Stromal cell of bone marrow (primary cell): ENCODE measurements at regions not wholly inside any gene's neighbourhood (a gene's known extent, or its start where the extent isn't known, plus 50 kb on each side); places are given as distances from the start of the nearest gene placed in this dataset.
"Not testable (repeated sequence)": the region's sequence is repeated elsewhere in the genome, so short reads cannot be mapped to it uniquely, and the experiment has no call there.

Experiments used
- DNase-seq: peaks from one replicate; pipeline ENCODE4 v3.0.0-alpha.2; 2012; ENCODE audit warnings: low read depth

DNA sequence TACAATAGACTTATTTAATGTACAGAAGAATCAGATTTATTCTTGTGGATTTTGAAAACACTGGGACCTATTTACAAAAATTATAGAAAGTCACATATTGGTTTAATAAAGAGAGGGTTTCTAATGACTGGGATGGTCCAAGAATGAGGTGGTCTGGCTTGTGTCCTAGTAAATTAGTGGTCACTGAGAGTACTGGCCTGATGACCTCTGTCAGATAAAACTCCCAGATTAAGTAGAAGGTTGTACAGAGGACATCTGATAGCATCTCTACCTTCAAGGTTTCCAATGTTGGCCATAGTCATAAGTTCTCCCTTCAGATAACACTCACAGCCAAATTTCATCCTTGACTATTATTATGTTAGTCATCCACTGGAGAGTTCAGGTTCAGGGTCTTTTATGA, 692.9 kb downstream of the MTRR start:
- DNase-seq = no peak

DNA sequence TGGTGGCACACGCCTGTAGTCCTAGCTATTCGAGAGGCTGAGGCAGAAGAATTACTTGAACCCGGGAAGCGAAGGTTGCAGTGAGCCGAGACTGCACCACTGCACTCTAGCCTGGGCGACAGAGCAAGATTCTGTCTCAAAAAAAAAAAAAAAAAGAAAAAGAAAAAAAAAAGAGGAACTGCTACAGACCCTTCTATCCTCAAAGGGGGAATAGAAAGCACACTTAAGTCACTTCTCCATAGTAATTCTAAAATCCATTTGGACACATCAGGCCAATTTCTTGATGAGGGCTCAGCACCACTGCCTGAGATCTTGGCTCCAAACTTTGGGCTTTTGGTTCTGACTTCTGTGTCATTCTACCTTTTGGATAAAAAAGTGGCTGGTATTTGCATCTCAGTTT, 694.6 kb downstream of the MTRR start:
- DNase-seq = not testable (repeated sequence)

DNA sequence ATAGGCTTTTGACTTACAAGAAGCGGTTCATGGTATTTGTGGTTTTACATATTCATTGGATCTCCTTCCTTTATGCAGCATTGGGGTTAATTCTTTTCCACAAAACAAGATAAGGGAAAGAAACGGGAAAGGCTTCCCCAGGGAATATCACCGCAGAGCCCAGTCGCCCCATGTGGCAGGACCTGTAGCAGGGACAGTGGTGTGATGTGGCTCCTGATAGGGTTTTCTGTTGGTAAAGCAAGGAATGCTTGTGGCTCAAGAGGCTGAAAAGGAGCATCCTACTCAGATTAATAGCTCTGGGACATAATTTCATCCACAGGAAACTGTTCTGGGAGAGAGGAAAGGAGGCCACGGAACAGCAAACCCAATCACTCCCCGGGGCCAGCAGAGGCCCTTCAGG, 699.9 kb downstream of the MTRR start:
- DNase-seq = no peak

DNA sequence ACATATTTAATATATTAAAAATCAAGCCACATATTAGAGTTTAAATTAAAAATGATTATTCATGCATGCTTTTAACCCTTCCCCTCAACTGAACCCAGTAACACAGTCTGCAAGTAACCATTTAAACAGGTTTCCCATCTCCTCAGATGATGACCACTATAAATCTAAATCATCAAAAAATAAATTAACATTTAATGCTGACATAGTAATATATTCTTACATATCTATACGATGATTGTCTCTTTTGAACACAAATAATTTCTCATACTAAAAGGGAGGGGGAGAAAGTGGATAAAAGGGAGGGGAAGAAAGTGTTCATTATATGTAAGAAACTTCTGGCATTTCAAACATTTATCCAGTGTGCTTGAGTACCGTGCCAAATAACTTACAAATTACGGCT, 701.6 kb downstream of the MTRR start:
- DNase-seq = no peak

DNA sequence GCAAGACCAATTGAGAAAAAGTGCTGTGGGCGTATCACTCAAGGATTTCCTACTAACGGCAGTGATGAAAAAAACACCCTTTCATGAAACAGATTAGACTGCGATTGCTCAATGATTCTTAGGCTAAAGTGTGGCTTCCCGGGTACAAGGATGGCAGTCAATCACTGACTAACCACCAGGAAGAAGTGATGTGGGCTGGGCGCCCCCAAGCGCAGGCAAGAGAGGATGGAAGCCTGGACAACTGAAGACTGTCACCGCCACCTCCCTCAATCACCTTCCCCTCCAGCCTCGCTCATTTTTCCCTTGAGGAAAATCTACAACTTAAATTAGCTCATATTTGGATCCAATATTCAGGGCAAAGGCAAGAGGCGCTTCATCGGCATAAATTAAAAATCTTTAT, 707.2 kb downstream of the MTRR start:
- DNase-seq = no peak

DNA sequence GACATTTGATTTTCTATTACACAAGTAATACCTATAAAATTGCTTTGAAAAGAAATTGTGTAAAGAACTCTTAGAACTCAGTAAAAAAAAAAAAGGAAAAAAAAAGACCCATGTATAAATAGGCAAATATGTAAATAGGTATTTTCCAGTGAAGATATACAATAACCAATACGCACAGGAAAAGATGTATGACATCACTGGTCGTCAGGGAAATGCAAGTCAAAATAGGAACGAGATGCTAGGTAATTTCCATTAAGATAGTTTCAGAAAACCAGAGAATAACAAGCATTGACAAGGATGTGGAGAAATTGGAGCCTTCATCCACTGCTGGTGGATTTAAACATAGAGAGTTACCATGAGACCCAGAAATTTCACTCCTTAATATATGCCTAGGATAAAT, 708.8 kb downstream of the MTRR start:
- DNase-seq = no peak

DNA sequence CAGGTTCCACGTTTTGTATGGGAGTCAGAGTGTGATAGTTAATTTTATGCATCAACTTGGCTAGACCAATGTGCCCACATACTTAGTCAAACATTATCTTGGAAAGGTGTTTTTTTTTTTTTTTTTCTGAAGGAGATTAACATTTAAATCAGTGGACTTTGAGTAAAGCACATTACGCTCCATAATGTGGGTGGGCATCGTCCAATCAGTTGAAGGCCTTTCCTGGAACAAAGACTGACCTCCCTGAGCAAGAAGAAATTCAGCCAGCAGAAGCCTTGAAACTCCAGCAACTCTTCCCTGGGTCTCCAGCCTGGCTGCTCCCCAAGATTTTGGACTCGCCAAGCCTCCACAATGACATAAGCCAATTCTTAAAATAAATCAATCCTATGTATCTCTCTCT, 711.4 kb downstream of the MTRR start:
- DNase-seq = no peak

DNA sequence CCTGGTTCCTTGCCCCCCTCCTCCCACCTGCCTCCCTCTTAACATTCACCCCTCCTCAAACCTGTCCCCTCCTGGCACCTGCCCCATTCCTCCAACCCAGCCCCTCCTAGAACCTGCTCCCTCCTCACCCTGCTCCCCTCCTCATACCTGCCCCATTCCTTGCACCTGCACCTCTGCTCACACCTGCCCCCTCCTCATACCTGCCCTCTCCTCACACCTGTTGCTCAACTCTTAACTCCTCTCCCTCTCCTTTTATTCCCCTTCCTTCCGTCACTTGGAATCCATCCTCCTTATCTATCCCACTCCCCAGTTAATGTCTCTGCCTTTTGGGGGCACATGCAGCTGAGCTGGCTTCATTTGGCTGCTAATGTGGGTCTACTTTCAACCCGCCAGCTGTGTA, 712.1 kb downstream of the MTRR start:
- DNase-seq = no peak

DNA sequence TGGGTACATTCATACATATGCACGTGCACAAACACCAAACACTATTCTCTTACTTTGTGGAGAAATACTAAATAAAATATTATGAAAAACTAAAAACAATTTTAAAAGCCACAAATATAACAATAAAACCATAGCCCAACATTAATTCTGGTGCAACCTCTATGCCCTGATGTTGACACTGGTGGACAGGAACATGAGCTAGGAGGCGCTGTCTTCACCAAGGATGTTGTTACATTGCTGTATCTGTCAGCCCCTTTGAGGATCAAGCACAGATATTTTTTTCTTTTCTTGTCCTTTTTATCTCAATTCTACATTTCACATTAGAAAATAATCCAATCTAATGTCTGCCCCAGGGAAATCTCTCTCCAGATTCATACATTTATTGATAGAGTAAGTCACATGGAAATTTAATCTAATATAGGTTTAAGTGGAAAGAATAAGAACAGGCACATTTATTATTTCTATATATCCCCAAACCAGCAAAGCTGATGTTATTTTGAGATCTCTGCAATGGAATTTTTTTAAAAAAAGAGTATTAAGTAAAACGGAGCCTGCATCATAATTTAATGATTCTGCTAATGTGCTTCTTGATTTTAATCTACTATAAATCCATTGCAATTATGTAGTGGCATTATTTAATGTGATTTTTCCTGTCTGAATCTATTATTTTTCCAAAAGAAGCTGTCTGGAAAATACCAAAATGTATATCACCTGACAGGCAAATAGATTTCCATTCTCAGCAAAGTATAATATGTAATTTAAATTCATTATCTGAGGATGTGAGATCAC, 716.5 kb downstream of the MTRR start:
- DNase-seq = no peak

DNA sequence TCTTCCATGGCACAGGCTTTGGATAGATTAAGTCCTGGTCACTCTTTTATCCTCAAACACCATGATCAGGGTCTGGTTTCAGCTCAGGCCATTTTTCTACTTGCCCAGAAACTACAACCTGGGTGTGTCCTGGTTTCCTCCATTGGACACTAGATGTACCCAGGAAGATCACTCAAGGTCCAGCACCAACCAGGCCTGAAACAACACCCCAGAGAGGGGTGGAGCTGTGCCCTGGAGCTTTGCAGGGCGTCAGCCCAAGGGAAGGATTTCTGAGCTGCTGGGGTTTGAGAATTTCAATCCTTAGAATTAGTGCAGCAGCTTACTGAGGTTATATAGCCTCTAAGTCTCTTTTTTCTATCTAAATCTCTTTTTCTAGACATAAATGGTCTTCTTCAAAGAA, 722.0 kb downstream of the MTRR start:
- no peak for DNase-seq

DNA sequence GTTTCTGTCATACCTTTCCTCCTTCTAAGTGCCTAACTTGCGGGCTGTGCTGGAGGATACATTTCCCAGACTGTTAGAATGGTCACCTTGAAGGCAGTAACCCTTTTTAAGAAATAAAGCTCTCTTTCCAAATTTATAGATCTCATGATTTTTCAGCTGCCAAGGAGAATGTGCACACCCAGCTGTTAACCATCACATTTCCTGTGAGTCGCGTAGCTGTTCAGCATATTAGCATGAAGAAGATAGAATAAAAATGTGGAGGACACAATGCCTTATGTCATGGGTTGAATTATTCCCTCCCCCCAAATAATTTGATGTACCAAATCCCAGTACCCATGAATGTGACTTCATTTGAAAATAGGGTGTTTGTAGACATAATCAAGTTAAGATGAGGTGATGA, 729.4 kb downstream of the MTRR start:
- no peak for DNase-seq

DNA sequence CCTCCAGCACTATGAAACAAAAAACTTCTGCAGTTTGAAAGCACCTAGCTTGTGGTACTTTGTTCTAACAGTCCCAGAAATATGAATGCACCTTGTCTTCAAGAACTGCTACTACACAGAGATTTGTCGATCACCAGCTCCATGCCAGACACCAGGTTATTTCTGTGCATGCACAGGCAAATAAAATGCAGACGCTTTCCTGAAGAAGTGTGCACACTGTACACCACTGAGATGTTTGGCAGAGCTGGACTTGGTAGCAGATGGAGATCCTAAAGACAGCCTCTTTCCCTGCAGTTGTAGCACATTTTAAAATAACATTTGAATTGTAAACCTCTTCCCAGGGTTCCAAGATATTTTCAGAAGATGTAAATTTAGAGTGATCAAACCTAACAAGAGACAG, 730.0 kb downstream of the MTRR start:
- DNase-seq = no peak

DNA sequence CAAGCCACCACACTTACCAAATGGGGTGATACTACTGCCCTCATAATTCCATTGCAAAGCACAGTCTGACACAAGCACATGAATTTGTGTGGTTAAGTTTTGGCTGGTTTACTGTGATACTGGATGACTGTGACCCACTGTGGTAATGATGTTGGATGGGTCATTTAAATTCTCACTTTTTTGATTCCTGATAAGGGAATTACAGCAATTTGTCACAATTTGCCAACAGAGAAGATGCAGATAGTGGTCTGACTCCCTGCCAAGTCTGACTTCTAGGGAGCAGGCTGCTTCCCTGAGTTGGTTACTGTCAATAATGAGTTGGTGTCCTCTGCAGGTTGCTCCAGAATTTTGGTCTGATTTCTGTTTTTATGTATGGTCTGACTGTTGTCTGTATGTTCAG, 731.9 kb downstream of the MTRR start:
- no peak for DNase-seq

DNA sequence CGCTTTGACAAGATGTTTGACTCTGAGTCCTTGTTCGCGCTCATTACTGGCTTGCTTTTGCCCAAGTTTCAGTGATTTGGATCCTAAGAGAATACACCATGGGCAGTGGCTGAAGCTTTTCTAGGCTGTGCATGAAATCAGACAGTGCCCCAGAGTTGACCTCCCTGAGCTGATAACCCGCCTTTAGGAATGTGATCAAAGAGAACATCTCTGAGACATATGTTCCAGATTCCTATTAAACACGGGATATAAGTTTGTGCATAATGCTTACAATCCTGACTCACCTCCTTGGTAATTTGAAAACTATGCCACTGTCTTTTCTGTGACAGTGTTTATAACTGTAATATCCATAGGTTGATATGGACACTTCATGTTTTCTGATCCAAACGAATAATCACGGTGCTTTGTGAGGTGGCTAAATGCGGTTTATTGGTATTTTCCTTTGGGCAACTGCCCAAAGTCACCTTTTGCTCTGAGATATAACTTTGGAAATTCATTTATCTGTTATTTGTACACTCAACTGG, 732.9 kb downstream of the MTRR start:
- no peak for DNase-seq

DNA sequence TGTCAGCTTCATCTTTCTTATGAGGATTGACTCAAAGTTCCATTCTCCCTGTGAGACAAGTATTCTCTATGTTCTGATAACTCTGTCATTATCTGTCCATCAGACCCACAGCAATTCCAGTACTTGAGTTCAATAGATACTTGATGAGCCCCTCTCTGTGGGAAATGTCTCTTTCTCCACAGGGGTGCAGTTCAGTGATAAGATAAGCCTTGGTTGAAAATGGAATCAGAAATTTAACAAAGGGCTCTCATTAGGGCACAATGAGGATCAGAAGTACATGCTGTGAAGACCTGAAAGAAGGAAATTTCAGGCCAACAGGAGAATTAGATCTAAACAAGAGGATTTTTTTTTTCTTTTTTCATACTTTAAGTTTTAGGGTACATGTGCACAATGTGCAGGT, 737.3 kb downstream of the MTRR start:
- DNase-seq = no peak

DNA sequence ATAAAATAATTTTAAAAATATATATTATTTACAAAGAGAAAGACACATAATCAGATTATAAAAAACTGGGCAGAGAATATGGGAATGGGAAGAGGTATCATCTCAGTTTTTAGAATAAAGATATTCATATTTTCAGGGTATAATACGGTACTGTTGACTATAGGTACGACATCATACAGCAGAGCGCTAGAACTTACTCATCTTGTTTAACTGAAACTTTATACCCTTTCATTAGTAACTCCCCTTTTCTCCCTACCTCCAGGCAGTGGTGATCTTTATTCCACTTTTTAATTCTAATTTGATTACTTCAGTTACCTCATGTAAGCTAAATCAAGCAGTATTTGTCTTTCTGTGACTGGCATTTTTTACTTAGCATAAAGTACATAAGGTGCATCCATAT, 742.1 kb downstream of the MTRR start:
- DNase-seq = no peak

DNA sequence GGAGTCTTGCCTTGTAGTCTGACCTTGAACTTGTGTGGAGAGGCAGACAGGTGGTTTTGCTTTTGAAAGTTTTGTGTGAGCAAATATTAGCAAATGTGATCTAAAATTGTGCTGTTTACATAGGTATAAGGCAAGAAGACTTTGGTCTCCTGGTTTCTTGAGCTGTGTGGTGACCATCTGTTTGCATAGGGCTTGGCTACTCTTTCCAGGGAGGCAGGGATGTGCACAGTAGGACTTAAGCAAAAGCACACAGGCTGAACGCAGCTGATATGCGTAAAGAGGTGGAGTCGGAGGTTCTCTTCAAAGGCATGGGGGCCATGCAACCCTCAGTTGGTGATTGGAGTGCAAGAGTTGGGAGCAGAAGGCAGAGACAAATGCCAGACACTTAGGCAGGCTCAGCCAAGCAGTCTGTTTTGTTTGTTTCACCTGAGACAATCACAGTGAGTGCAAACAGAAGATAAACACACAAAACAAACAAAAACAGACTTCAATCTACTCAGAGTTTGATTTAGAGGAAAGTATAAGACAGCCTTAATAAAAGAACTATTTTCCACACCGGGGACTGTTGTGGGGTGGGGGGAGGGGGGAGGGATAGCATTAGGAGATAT, 744.2 kb downstream of the MTRR start:
- no peak for DNase-seq

DNA sequence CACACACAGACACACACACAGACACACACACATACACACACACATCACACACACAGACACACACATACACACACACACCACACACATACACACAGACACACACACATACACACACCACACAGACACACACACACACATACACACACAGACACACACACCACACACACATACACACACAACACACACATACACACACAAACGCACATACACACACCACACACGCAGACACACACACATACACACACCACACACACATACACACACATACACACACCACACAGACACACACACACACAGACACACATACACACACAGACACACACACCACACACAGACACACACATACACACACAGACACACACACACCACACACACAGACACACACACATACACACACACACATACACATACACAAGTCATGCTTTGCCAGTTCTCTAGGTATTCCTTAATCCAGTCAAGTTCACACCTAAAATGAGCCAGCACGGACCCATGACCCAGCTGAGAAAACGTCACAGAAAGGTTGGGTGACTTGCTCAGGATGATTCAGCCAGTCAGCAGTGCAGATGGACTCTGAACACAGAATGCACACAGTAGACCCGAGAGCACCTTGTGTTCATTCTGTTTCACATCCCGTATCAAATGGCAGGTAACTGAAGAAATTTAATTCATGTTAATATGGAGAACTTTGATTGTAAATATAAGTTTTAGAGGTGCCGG, 746.4 kb downstream of the MTRR start:
- DNase-seq = no peak

DNA sequence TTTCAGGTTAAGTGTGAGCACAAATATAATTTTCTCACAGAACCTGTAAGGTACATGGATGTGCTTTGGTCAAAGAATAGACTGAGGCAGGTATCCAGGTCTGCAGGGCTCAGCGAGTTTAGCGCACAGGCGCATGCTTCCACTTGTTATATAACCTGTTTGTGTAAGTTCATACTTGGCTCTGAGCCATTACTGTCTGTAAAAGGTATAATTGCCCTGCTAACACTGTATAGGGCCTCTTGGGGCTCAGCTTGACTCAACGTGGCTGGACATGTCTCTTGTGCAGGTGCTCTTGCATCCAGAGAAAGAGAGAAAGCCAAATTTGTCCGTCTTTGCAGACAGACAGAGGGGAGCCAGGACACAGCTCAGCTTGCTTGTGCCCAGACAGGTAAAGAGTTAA, 759.6 kb downstream of the MTRR start:
- no peak for DNase-seq

DNA sequence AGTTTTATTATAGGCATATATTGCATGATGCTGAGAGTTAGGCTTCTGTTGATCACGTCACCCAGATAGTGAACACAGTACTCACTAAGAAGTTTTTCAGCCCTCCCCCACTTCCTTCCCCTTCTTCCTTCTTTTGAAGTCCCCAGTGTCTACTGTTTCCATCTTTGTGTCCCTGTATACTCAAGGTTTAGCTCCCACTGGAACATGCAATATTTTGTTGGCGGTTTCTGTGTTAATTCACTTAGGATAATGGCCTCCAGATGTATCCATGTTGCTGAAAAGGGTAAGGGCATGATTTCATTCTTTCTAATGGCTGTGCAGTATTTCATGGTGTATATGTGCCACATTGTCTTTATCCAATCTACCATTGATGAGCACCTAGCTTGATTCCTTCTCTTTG, 764.3 kb downstream of the MTRR start:
- no peak for DNase-seq

DNA sequence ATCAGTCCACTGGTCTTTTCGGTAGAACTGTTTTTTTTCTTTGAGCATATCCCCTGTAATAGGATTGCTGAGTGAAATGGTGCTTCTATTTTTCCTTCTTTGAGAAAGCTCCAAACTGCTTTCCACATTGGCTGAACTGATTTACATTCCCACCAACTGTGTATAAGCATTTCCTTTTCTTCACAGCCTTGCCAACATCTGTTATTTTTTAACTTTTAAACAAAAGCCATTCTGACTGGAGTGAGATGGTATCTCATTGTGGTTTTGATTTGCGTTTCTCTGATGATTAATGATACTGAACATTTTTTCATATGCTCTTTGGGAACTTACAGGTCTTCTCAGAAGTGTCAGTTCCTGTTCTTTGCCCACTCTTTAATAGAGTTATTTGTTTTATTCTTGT, 764.7 kb downstream of the MTRR start:
- peak; percentile 16 for DNase-seq

DNA sequence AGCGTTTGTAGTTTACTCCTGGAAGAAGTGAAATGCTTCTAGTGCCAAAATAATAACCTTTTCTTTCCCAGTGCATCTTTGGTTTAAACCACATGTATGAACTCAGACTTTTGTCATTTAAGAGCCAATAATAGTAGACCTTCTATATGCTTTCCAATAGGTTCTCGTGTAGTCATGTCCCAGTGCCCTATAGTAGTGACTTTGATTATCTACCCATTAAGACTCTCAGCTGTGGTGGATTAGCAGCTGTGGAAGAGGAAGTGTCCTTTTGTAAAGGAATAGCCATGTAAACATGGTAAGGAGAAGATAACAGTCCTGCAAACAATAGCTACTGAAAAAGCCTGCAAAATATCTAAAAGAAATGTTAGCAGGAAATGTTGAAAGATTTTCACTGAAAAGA, 765.3 kb downstream of the MTRR start:
- DNase-seq = no peak

DNA sequence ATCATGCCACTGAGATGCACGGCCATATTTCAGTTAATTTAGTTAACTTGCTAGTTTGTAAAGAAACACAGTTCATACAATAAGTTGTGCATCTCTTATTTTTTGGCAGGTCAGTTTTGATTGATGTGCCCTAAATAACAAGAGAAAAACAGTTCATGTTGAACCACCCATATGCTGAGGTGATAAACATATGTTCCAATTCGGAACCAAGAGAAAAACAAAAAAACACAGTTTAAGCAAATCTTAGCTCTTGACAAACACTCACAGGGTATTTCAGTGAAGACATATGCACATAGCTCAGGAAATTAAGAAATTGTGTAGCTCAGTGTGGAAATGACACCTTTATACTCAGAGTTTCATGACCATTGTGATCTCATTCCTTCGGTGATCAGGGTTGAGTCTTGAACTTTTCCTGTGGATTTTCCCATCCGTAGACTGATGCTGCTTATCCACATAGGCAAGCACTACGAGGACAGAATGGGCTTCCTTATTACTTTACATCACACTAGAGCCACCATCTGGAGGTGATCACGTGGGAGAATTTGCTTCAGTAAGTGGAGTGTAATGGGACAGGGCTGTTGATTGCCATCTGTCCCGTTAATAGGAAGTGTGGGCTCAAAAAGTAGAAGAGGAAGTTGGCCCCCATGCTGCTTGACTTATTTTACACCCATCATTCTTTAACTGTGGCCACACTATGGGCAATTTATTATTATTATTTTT, 773.0 kb downstream of the MTRR start:
- no peak for DNase-seq
